ENCODE measurements at regions not wholly inside any gene's neighbourhood (a gene's known extent, or its start where the extent isn't known, plus 50 kb on each side); places are given as distances from the start of the nearest gene placed in this dataset.
A peak's percentile ranks its signal among the peaks of the same experiment; 100 is the strongest.
"Not testable (repeated sequence)": the region's sequence is repeated elsewhere in the genome, so short reads cannot be mapped to it uniquely, and the experiment has no call there.

DNA sequence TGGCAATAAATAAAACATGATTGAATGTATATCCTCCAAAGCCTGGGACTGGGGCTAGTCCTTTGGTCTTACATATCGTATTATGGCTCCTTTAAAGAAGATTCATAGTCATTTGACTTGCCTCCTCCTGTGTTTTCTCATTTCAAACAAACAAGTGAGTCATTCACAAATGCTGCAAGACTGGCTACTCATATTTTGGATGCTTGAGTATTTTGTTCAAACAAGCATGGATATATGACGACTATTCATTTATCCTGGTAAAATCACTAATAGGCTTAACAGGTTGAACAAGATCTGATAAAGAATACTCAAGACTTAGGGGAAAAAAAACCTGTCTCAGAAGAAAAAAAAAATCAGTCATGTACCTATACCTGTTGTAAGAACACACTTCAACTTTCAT is 111.1 kb upstream of the CCDC28A start:
- no peak for DNase-seq (ENCODE audit: low spot score)

DNA sequence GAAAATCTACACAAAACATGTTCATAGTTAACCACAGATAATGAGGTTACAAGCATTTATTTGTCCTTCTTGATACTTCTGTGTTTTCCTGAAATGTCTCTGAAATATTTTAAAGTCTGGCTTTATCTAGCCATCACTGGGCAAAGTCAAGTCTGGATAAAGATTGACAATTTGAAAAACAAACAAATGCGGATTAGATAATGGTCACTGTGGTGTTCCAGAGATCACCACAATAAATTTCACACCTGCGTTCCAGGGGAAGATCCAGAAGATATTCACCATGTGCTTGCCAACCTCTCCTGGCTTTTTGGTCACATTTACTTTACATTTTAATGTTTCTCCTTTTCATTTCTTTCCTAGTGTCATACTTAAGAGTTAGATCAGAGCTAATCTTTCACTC is 109.7 kb upstream of the CCDC28A start:
- no peak for DNase-seq (ENCODE audit: low spot score)

DNA sequence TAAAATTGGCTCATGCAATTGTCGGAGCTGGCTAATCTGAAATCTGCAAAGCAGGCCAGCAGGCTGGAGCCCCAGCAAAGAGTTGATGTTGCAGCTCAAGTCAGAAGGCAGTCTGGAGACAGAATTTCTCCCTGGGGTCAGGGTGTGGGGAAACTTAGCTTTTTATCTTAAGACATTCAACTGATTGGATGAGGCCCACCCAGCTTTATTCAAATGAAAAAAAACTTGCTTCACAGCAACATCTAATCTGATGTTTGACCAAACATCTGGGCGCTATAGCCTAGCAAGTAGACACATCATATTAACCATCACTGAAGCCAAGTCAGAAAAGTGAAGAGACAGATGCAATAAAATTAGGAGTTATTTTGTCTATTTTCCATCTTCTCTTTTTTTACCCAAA is 108.8 kb upstream of the CCDC28A start:
- DNase-seq (ENCODE audit: low spot score), result no peak

DNA sequence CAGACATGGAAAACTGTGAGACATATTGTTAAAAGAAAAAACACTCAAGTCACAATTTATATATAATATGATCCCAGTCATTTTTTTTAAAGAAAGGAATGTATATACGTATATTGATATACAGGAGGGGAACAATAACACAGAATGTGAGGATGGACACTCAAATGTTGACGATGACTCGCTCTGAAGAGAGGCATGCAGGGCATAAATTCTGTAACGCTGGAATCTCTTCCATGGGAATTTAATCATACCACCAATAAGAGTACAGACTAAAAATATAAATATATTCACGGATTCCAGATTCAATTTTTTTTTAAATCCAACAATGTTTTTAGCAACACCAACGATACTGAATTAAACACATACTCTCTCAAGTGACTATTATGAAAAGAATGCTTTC is 106.9 kb upstream of the CCDC28A start:
- DNase-seq (ENCODE audit: low spot score), result no peak

DNA sequence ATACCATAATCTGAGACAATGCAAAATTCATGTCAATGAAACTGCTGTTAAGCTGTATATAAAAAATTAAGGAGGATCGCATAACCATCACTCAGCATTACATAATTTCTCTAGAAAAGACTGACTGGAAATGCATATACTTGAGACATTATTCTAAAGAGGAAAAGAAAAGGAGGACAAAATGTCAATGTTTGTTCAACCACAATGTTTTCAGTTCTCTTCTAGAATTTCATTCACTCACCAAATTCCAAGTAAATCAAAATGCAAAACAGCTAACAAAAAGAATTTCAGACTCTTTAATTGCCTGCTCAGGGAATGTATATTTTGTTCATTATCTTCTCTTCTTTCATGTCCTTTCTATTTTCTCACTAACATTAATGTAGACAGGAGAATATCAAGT is 106.2 kb upstream of the CCDC28A start:
- DNase-seq (ENCODE audit: low spot score), result no peak

DNA sequence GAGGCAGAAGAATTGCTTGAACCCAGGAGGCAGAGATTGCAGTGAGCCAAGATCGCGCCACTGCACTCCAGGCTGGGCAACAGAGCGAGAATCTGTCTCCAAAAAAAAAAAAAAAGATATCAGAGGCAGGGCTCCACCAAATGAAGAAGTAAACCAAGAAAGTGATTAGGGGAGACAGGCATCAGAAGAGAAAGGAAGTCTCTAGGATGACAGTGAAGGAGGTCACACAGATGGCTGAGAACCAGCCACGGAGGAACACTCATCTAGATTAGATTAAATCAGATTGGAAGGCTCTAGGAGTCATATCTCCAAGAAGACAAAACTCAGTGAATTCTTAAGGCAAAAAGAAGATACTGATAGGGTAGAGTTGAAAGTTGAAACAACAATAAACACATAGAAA is 102.2 kb upstream of the CCDC28A start:
- no peak for DNase-seq (ENCODE audit: low spot score)

DNA sequence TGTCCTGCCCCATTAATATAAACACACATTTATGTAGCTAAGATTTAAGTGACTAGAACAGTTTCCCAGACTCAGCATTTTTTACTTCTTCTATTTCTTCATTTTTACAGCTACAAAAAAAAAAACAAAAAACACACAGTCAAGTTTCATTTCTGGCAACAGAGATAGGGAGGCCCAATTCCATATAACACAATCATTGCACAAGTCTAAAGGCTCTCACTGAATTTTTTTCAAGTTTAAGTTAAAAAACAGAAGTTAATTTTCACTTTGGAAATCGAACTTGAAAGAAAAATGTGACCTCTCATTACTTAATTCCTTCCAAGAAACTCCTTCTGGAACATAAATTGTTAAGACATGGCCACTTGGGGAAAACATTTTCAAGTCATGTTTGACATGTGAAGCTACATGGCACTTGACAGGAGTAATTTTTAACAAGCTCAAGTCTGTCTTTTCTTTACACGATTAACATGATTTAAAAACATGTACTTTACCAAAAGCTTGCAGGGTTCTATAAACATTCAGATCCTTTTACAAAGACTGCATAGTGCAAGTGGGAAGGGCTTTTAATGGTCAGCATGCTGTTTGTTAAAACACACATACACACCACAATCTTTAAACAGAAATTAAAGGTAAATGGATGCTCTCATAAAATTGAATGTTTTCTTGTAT is 100.1 kb upstream of the CCDC28A start:
- DNase-seq (ENCODE audit: low spot score), result no peak

DNA sequence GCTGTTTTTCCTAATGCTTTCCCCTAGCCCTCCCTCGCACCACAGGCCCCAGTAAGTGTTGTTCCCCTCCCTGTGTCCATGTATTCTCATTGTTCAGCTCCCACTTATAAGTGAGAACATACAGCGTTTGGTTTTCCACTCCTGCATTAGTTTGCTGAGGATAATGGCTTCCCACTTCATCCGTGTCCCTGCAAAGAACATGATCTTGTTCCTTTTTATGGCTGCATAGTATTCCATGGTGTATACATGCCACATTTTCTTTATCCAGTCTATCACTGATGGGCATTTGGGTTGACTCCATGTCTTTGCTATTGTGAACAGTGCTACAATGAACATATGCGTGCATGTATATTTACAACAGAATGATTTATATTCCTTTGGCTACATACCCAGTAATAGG is 99.1 kb upstream of the CCDC28A start:
- not testable (repeated sequence) for DNase-seq (ENCODE audit: low spot score)

DNA sequence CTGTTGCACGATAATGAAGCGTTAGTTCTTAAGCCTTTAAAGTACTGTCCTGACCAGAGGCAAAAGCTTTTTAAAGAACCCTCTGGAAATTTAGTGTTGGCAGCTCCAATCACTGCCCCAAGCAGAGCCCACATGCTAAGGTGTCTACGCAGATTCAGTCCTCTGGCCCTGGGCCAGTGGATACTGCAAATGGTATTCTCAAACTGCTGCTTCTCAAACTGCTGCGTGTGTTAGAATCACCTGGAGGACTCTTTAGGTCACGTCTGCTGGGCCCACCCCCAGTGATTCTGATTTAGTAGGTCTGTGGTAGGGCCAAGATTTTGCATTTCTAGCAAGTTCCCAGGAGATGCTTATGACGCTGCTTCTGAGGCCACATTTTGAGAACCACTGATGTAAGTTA is 96.0 kb upstream of the CCDC28A start:
- DNase-seq (ENCODE audit: low spot score), result no peak

DNA sequence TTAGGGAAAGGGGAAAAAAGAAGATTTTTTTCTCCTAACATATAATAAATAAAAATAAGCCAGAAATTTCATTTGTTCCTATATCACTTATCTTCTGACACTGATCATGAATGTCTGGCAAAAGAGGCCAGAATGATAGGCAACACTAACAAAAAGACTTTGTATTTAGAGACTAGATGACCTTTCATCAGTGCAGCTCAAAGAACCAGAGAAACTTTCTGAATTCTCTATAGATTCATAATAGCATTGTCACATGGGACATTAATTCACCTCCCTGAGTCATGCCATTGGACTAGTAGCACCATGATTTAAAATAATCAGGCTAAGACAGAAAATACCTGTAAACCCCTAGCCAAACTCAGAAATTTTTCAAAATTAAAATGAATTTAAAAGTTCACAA is 95.4 kb upstream of the CCDC28A start:
- no peak for DNase-seq (ENCODE audit: low spot score)

DNA sequence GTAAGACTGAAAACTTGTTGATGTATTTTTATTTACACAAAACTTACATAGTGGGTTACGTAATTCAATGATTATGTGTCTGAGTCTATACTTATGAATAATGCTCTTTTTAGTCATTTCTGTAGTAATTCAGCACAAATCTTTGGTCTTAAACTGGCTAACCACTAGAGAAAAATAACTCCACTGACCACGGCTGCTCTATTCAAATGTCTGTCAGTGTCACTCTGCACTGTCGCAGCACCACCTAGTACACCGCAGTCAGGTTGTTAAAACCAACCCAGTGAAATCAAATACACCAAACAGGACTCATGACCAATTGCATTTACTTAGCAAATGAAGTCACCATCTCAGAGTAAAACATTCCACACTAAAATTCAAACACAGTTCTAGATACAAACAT is 93.5 kb upstream of the CCDC28A start:
- DNase-seq (ENCODE audit: low spot score), result no peak

DNA sequence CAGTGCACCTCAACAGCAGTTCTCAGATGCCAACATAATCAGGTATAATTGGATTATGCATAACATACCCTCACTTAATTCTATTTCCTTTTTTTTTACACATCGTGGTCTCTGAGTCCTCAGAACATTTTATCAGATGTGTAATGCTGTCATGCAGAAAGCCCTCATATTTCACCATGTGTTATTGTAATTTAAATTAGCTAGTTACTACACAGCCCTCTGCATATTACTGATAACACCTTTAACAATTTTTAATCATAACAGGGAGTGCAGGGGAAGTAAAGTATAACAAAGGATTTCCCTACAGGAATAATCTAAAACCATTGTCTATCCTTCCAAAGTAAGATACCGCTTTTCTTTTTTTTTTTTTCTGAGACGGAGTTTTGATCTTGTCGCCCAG is 91.9 kb upstream of the CCDC28A start:
- DNase-seq (ENCODE audit: low spot score), result no peak

DNA sequence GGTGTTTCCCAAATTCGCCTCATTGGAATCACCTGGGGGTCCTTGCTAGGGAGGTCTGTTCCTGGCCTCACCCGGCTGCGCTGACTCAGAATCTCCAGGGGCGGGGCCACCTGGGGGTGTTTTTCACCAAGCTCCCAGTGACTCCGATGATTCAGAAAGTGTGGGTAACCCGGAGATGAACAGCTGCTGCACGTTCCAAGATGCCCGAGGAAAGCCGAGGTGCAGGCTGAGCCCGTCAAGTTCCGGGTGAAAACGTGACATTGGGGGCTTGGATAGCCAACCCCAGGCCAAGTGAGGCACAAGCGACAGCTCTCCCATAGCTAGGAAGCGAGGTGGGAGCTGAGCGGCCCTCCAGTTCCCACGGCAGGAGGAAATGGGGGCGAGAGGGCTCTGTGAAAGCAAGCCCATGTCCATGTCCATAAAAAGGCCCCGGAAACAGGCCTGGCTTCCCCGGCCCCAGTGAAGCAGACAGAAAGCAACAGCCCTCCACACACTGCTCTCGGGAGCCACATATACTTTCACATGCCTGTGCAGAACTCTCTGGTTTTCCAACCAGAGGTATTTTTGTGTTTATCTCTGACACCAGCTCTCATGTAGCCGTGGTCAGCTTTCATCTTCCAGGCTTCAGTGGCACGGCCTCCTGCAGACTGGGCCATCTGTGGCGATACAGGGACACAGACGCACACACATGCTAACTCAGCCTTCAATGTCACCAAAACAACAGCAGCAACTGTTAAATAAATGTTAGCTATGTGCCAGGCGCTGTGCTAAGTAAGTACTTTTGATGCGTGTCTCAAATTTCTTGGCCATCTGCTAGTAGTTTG is 90.7 kb upstream of the CCDC28A start:
- no peak for DNase-seq (ENCODE audit: low spot score)

DNA sequence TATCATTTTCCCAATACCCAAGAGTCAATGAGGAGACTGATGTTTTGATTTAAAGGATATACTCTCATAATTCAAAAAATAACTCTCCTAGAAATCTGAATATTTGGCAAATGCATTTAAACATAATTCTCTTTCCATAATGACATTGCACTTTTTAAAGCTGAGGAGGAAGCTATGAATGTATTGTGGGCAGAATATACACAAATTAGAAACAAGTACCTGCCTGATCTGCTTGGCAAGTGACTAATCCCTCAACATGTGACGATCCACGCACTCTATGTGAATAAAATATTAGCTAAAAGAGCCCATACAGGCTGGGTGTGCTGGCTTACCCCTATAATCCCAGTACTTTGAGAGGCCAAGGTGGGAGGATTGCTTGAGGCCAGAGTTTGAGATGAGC is 88.3 kb upstream of the CCDC28A start:
- DNase-seq (ENCODE audit: low spot score), result no peak

DNA sequence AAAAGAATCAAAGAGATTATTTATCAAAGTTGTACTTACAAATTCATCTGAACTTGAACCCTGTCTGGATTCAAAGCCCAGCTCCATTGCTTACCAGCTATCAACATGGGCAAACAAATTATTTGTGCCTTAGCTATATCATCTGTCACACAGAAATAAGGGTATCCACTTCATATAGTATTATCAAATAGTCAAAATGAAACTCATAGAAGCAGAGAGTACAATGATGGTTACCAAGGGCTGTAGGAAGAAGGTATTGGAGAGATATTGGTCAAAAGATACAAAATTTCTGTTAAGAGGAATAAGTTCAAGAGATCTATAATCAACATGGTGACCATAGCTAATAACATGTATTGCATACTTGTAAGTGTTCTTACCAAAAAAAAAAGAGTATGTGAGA is 87.8 kb upstream of the CCDC28A start:
- DNase-seq (ENCODE audit: low spot score), result no peak

DNA sequence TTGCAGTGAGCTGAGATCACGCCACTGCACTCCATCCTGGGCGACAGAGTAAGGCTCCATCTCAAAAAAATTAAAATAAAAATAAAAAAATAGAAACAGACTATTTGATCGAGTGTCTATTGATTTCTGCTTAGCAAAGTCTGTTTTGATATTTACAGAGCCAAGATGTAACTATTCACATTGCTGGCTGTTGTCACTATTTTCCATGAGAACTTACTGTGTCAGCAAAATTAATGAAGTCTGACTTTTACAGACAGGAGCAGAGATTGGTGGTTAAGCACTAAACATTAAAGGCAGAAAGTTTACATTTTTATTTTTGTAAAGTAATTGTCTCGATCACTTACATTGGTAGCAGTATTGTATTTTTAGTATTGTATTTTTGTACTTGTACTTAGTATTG is 85.0 kb upstream of the CCDC28A start:
- DNase-seq (ENCODE audit: low spot score), result no peak

DNA sequence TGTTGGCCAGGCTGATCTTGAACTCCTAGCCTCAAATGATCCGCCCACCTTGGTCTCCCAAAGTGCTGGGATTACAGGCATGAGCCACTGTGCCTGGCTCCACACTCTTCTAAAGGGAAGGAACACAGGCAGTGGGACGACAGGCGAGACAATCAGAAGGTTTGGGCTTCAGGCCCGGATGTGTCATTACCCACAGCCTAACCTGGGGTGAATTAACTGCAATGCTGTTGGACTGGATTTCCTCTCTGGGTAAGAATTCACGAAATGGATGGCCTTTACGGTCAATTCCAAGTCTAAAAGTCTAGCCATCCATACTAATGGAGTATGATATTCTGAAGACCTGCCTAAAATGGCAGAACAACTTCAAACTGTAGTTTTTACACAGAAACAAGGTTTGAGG is 83.7 kb upstream of the CCDC28A start:
- no peak for DNase-seq (ENCODE audit: low spot score)

DNA sequence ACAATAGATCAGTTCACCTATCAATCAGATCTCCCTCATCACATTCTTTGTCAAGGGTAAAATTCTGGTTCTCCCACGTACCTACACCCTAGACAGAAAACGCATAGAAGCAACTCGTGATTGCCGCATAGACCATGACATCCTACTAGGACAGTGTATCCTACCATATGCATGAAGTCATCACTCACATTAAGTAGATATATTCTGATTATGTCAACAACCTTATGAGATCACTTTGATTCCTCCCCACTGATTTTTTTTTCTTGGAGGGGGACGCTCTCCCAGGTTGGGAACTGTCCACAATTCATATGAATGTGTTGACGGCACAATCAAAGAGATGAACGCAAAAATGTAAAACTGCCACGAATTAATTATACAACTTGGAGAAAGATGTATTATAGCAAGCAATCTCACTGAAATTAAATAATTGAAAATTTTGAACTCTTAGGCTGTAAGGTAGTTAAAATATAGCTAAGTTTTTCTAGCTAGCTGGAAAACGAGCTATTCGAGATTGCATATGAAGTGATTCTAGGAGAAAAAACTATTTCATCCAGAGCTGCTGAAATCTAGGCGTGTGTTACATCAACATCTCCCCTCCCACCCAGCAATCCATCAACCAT is 82.5 kb upstream of the CCDC28A start:
- DNase-seq (ENCODE audit: low spot score), result no peak

DNA sequence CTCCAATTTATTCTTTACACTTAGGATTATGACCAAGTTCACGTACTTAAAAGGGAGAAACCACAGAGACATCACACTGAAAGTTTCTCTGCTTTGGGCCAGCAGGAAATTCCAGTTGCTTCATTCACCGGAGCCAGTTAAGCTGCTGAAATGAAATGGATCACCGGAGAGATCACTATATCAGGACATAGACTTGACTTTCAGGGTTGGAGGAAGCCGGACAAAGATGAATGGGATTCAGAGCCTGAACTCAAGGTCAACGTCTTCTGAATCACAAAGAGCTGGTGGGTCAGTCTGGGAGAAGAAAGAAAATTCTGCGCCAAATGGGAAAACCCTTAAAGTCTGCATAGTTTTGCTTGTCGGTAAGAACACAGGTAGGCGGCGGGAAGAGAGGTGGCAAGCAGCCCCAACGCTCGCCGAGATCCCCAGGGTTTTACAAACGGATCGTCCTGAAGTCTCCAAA is 81.9 kb upstream of the CCDC28A start:
- DNase-seq (ENCODE audit: low spot score), result no peak

DNA sequence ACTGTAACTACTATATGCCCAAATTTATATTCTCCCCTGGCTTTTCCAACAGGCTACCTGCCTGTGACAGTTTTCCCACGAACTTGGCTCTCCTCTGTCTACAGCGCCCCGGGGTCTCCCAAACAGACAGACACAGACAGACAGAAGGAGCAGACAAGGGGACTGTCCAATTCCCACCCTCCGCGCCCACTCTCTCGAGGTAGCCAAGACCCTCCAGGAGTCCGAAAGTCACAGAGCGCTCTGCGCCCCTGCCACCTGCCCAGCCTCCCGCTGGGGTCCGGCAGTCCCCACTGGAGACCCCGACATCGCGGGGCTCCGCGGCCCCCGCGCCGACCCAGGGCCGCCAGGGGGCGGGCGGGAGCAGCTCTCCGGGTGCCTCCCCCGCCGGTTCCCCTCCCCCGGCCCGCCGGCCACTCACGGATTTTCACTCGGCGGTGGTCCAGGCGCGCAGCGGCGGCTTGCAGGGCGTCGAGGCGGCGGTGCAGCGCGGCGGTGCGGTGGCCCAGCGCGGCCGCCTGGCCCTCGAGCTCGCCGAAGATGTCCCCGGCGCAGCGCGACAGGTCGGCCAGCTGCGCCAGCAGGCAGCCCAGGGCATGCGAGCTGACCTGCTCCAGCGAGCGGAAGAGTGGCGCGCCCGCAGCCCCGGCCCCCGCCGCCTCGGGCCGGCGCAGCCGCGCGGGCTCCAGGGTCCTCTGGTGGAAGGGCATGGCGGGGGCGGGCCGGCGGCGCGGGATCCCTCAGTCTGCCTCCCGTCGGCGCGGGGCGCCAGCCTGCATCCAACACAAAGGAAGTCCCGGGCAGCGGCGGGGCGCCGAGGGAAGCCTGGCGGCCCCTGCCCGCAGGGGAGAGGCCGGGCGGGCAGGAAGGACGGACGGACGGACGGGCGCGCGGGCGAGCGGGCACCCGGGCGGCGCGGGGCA is 81.3 kb upstream of the CCDC28A start:
- DNase-seq (ENCODE audit: low spot score), result peak; percentile 34

DNA sequence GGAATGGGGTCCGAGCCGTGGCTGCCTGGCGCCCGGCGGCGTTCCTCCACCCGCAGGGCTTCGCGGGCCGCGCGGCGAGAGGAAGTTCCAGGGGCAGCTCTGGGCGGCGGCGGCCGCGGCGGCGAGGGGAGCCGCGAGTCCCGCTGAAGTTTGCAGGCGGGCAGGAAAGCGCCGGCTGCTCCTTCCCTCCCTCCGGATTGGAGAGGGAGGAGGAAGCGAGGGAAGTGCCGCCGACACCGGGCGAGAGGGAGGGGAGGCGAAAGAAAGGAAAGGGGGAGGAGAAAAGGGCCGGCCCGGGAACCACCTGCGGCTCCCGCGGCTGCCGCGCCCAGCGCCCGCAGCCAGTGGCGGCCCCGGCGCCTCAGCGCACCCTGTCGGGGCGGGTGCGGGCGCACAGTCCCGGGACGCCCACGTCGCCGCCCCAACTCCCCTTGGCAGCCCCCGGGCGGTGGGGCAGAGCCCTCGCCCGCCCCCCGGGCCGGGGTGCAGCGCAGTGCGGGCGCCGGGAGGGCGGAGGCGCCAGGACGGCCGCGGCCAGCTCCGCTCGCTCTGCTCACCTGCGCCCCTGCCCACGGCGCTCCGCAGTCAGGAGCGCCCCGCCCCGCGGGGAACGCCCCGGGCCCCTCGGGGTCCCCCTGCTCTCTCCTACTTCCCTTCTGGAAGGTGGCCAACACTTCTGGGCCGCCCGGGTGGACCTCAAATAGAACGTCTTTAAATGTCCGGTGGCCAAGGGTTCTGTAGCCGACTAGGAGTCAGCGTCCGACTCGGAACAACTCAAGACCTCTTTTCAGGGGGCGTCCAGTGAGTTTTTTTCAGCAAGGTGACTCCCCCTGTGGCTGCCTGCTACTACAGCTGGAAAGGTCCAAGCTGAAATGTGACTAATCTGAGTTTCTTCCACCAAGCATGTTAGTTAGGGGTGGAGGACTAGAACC is 80.3 kb upstream of the CCDC28A start:
- peak; percentile 6 for DNase-seq (ENCODE audit: low spot score)
